H1 (cell line): ENCODE measurements at regions not wholly inside any gene's neighbourhood (a gene's known extent, or its start where the extent isn't known, plus 50 kb on each side); places are given as distances from the start of the nearest gene placed in this dataset.

ENCODE experiments used
- CTCF ChIA-PET: fragments of 300-600 bp; sonication (Branson Sonifier 250); formaldehyde crosslinking; loops from one replicate; lab custom pipeline; 2021; ENCODE audit not compliant: partially characterized antibody; lab: Charles Lee
- POLR2A ChIA-PET: fragments of 300-600 bp; sonication (Branson Sonifier 250); formaldehyde crosslinking; loops from one replicate; lab custom pipeline; 2021; ENCODE audit warnings: inconsistent platforms; ENCODE audit not compliant: partially characterized antibody; lab: Charles Lee
- DNase-seq, 2 experiments: peaks; one replicate each; pipeline versions ENCODE4 v3.0.0 to v3.0.0-alpha.2; 2010 to 2022; ENCODE audit warnings: low spot score in 2 of 2, low read depth in 1 of 2, mixed read lengths in 1 of 2
- FAIRE-seq: peaks from 2 replicates; lab custom pipeline; 2011; peaks lifted over from hg19 to GRCh38; lab: Jason Lieb, UNC
- H2AFZ ChIP-seq: 2 replicates; pipeline ENCODE4 v1.8.1; 2012; ENCODE audit warnings: low read length, inconsistent platforms
- H2AK5ac ChIP-seq: 2 replicates; pipeline ENCODE4 v1.6.1; 2013; ENCODE audit warnings: low read depth, low read length
- H2BK120ac ChIP-seq: replicated peaks from 2 replicates; pipeline ENCODE3; 2013; ENCODE audit warnings: low read depth, low read length, inconsistent platforms
- H2BK12ac ChIP-seq: 2 replicates; pipeline ENCODE4 v1.6.1; 2013; ENCODE audit warnings: low read depth, low read length
- H2BK15ac ChIP-seq: 2 replicates; pipeline ENCODE4 v1.6.1; 2013; ENCODE audit warnings: low read length
- H2BK20ac ChIP-seq: 2 replicates; pipeline ENCODE4 v1.6.1; 2013; ENCODE audit warnings: low read length
- H2BK5ac ChIP-seq: 2 replicates; pipeline ENCODE4 v1.6.1; 2013; ENCODE audit warnings: low read depth, low read length
- H3K14ac ChIP-seq: 2 replicates; pipeline ENCODE4 v1.6.1; 2013; ENCODE audit warnings: inconsistent platforms; ENCODE audit not compliant: insufficient read length
- H3K18ac ChIP-seq: 2 replicates; pipeline ENCODE4 v1.6.1; 2013; ENCODE audit warnings: low read length; ENCODE audit errors: extremely low read depth
- H3K23ac ChIP-seq: 2 replicates; pipeline ENCODE4 v1.6.1; 2013; ENCODE audit warnings: inconsistent platforms; ENCODE audit not compliant: insufficient read length
- H3K23me2 ChIP-seq: 2 replicates; pipeline ENCODE4 v1.6.1; 2013; ENCODE audit warnings: low read depth, low read length
- H3K27ac ChIP-seq: 2 replicates; pipeline ENCODE4 v1.6.1; 2011; ENCODE audit warnings: low read depth, low read length, inconsistent platforms
- H3K27me3 ChIP-seq, 4 experiments: replicated peaks in 1 of 4; 1 replicate in 1 of 4; 2 replicates in 3 of 4; pipeline versions ENCODE4 v1.6.1 to v1.8.1; 2011 to 2013; ENCODE audit warnings: low read length in 3 of 4, mild to moderate bottlenecking in 3 of 4, inconsistent platforms in 2 of 4, mixed read lengths in 2 of 4, moderate library complexity in 1 of 4; ENCODE audit not compliant: control insufficient read depth in 3 of 4, insufficient read depth in 3 of 4; ENCODE audit errors: extremely low read depth in 1 of 4
- H3K36me3 ChIP-seq, 4 experiments: 2 replicates each; pipeline versions ENCODE4 v1.6.1 to v1.8.1; 2011 to 2013; ENCODE audit warnings: mild to moderate bottlenecking in 4 of 4, low read length in 3 of 4, moderate library complexity in 2 of 4, control low read depth in 1 of 4, inconsistent platforms in 1 of 4; ENCODE audit not compliant: insufficient read depth in 4 of 4, control insufficient read depth in 2 of 4
- H3K4ac ChIP-seq: replicated peaks from 2 replicates; pipeline ENCODE3; 2013; ENCODE audit warnings: low read length, low read depth, mixed read lengths, inconsistent platforms; ENCODE audit not compliant: insufficient read length
- H3K4me1 ChIP-seq, 4 experiments: replicated peaks in 1 of 4; 1 replicate in 1 of 4; 2 replicates in 3 of 4; pipeline versions ENCODE4 v1.6.1 to v1.8.1; 2011 to 2013; ENCODE audit warnings: low read length in 3 of 4, inconsistent platforms in 2 of 4, mixed read lengths in 1 of 4; ENCODE audit not compliant: insufficient read depth in 4 of 4, control insufficient read depth in 3 of 4
- H3K4me2 ChIP-seq, 2 experiments: 2 replicates each; pipeline versions ENCODE4 v1.6.1 to v1.8.1; 2011 to 2013; ENCODE audit warnings: low read depth in 2 of 2, low read length in 2 of 2, control low read depth in 1 of 2, inconsistent platforms in 1 of 2, mild to moderate bottlenecking in 1 of 2; ENCODE audit not compliant: insufficient read depth in 1 of 2
- H3K4me3 ChIP-seq, 4 experiments: fragments of 200-600, 300-600 bp in 1 of 4; sonication (generic), shearing (Covaris generic), sonication (Bioruptor Twin) in 1 of 4; 2 replicates each; pipeline versions ENCODE4 v1.5.1 to v1.8.1; 2011 to 2016; ENCODE audit warnings: low read length in 4 of 4, low read depth in 3 of 4, control low read depth in 2 of 4, inconsistent platforms in 2 of 4, mild to moderate bottlenecking in 2 of 4, mixed read lengths in 1 of 4, moderate library complexity in 1 of 4; ENCODE audit not compliant: insufficient read depth in 2 of 4; ENCODE audit errors: extremely low read depth in 1 of 4
- H3K56ac ChIP-seq: replicated peaks from 2 replicates; pipeline ENCODE3; 2013; ENCODE audit warnings: low read depth, mild to moderate bottlenecking, mixed read lengths, low read length, inconsistent platforms; ENCODE audit not compliant: insufficient read length
- H3K79me1 ChIP-seq: 2 replicates; pipeline ENCODE4 v1.6.1; 2013; ENCODE audit warnings: low read depth, low read length, control low read depth
- H3K79me2 ChIP-seq, 2 experiments: 2 replicates each; pipeline versions ENCODE4 v1.6.1 to v1.8.1; 2012 to 2013; ENCODE audit warnings: low read length in 2 of 2, mild to moderate bottlenecking in 2 of 2, inconsistent platforms in 1 of 2; ENCODE audit not compliant: insufficient read depth in 2 of 2, control insufficient read depth in 1 of 2
- H3K9ac ChIP-seq, 4 experiments: replicated peaks in 1 of 4; 1 replicate in 1 of 4; 2 replicates in 3 of 4; pipeline versions ENCODE4 v1.6.1 to v1.8.1; 2011 to 2013; ENCODE audit warnings: low read depth in 3 of 4, low read length in 3 of 4, control low read depth in 2 of 4, mild to moderate bottlenecking in 2 of 4, moderate library complexity in 2 of 4, inconsistent platforms in 1 of 4; ENCODE audit errors: extremely low read depth in 1 of 4
- H3K9me3 ChIP-seq, 2 experiments: 2 replicates each; pipeline versions ENCODE4 v1.6.1 to v1.8.1; 2012 to 2013; ENCODE audit warnings: mild to moderate bottlenecking in 2 of 2, moderate library complexity in 2 of 2, control low read depth in 1 of 2, inconsistent platforms in 1 of 2, low read depth in 1 of 2, low read length in 1 of 2, mixed read lengths in 1 of 2; ENCODE audit not compliant: insufficient read depth in 2 of 2
- H4K20me1 ChIP-seq, 2 experiments: replicated peaks in 1 of 2; 2 replicates each; pipeline versions ENCODE3 to v1.8.1; 2011 to 2013; ENCODE audit warnings: inconsistent platforms in 2 of 2, low read length in 2 of 2, mild to moderate bottlenecking in 1 of 2; ENCODE audit not compliant: insufficient read depth in 2 of 2, control insufficient read depth in 1 of 2
- H4K5ac ChIP-seq: 2 replicates; pipeline ENCODE4 v1.6.1; 2013; ENCODE audit warnings: low read length, low read depth, mixed read lengths, inconsistent platforms; ENCODE audit not compliant: insufficient read length
- H4K8ac ChIP-seq: 2 replicates; pipeline ENCODE4 v1.8.0; 2013; ENCODE audit warnings: mild to moderate bottlenecking, moderate library complexity, low read length, inconsistent platforms; ENCODE audit not compliant: insufficient read depth; ENCODE audit errors: extremely low read depth
- H4K91ac ChIP-seq: replicated peaks from 2 replicates; pipeline ENCODE3; 2013; ENCODE audit warnings: low read length, mixed read lengths, inconsistent platforms; ENCODE audit not compliant: insufficient read length
- BACH1 ChIP-seq: IDR thresholded peaks from 2 replicates; pipeline ENCODE4 v1.6.1; 2012; ENCODE audit warnings: low read length, improper control_type of control experiment
- CTBP2 ChIP-seq: IDR thresholded peaks from 2 replicates; pipeline ENCODE4 v1.7.0; 2011; ENCODE audit warnings: borderline replicate concordance, mild to moderate bottlenecking, moderate library complexity, mixed read lengths, low read length; ENCODE audit not compliant: insufficient read depth, insufficient read length
- FOSL1 ChIP-seq: IDR thresholded peaks from 2 replicates; pipeline ENCODE4 v1.6.1; 2011; ENCODE audit warnings: mild to moderate bottlenecking, low read depth, low read length, moderate library complexity; ENCODE audit not compliant: insufficient read depth
- RAD21 ChIP-seq, 2 experiments: IDR thresholded peaks in 1 of 2; conservative IDR thresholded peaks in 1 of 2; 2 replicates each; pipeline ENCODE4 v1.6.1; 2011; ENCODE audit warnings: low read depth in 2 of 2, low read length in 2 of 2, improper control_type of control experiment in 1 of 2, inconsistent platforms in 1 of 2, mild to moderate bottlenecking in 1 of 2, moderate library complexity in 1 of 2
- SRF ChIP-seq: IDR thresholded peaks from 2 replicates; pipeline ENCODE4 v1.6.1; 2011; ENCODE audit warnings: mild to moderate bottlenecking, low read depth, low read length, moderate library complexity
- SUZ12 ChIP-seq: fragments of 200-600 bp; sonication (generic); IDR thresholded peaks from 2 replicates; pipeline ENCODE4 v1.6.1; 2012; ENCODE audit warnings: mild to moderate bottlenecking, inconsistent platforms, low read length, moderate library complexity, mixed read lengths
- WGBS, 2 experiments: shearing (Covaris generic) in 1 of 2; methylation state at CpG; one replicate each; pipeline versions ENCODE4 v1.1.6 to v1.1.7; 2013 to 2015; ENCODE audit warnings: low lambda C conversion rate in 2 of 2, mixed read lengths in 2 of 2, inconsistent platforms in 1 of 2, low coverage in 1 of 2, missing lambda C conversion rate in 1 of 2; ENCODE audit not compliant: insufficient replicate concordance in 2 of 2, insufficient coverage in 1 of 2, insufficient read length in 1 of 2; ENCODE audit errors: extremely low coverage in 1 of 2, missing lambda C conversion rate in 1 of 2; 5-methylcytosine and 5-hydroxymethylcytosine counted together
- TF ChIP-seq, protein P1 (sequence below), 3 experiments: IDR thresholded peaks; 1 replicate in 2 of 3; 2 replicates in 1 of 3; pipeline versions ENCODE4 v1.5.1 to v1.6.1; 2011; ENCODE audit warnings: low read length in 3 of 3, mild to moderate bottlenecking in 3 of 3, inconsistent platforms in 2 of 3, low read depth in 1 of 3, moderate library complexity in 1 of 3; ENCODE audit not compliant: insufficient read depth in 1 of 3; ENCODE audit errors: control extremely low read depth in 1 of 3
- TF ChIP-seq, protein P2 (sequence below): IDR thresholded peaks from 2 replicates; pipeline ENCODE4 v1.6.1; 2012; ENCODE audit warnings: inconsistent platforms

DNA sequence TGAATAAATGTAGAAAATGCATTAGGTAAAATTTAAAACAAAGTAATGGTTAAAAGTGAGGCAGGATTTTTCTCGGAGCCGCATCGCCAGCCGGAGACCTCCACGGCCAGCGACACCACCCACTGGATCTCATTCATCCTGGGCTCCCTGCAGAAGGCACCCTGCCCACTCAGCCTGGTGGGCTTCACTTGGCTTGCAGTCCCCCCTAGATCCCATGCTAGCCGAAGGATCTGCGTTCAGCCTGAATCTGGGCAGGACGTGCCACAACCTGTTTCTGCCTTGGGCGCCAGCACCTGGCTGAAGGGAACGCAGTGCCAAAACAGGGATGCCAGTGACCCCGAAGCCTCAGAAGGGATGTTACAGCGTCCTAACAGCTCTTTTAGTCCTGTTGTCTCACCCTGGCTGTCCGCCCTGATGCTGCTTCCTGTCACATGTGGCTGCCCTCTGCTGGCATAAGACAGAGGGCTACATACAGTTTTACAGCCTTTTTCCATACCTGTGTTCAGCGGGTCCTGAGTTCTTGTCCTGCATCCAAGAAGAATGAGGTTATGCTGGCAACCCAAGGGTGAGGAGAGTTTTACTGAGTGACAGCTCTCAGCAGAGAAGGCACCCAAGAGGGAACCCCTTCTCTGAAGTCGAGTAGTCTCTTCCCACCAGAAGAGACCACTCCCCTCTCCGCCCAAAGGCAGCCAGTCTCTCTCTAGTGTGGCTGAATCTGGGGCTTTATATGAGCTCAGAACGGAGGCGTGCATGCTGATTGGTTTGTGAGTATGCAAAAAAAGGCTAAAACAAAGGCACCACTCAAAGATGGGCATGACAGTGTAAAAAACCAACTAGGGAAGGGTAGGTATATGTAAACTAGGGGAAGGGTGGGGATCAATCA, 173.1 kb upstream of the GYPC start:
- H3K4me2 ChIP-seq, result no peak overlapping the region; a peak in 1 of 4 replicates
- H3K23ac ChIP-seq, result no peak overlapping the region
- H2BK20ac ChIP-seq, result no peak overlapping the region
- H3K23me2 ChIP-seq, result no peaks in the 10 kb centered on the region
- H3K18ac ChIP-seq, result no peak overlapping the region
- H4K20me1 ChIP-seq, result no peaks in the 10 kb centered on the region
- no peak overlapping the region for H3K14ac ChIP-seq
- POLR2A ChIA-PET, result no interaction called here
- H3K4me1 ChIP-seq, result no peaks in the 10 kb centered on the region; a peak in 2 of 7 replicates
- no peak overlapping the region for H3K4ac ChIP-seq
- H2BK120ac ChIP-seq, result no peak overlapping the region
- H3K79me2 ChIP-seq, result no peaks in the 10 kb centered on the region
- DNase-seq (peak; percentile 5 to 48), FAIRE-seq (peak; percentile 60)
- H4K8ac ChIP-seq, result no peak overlapping the region
- H3K36me3 ChIP-seq, result no peaks in the 10 kb centered on the region
- H3K9ac ChIP-seq, result no peak overlapping the region
- WGBS, 2 experiments, result 81% methylated on average over 18 of the region's 19 CpGs; no CpG with 5 or more reads in 1 of the 2 experiments
- no peak overlapping the region for H2BK5ac ChIP-seq
- no peaks in the 10 kb centered on the region for H3K79me1 ChIP-seq
- H2BK12ac ChIP-seq, result no peak overlapping the region
- H3K27ac ChIP-seq, result no peak overlapping the region
- no peaks in the 10 kb centered on the region for H3K27me3 ChIP-seq
- H2BK15ac ChIP-seq, result no peak overlapping the region; the same call in 1 of the 2 replicates
- H4K5ac ChIP-seq, result no peak overlapping the region
- no peak overlapping the region for H2AK5ac ChIP-seq
- H3K9me3 ChIP-seq, result peaks cover 9 to 10% of the 10 kb centered on the region in 2 experiments; a peak in 3 of 4 replicates
- H3K56ac ChIP-seq, result no peak overlapping the region
- H3K4me3 ChIP-seq, result no peak overlapping the region
- peak overlapping the region; percentile 97 for H2AFZ ChIP-seq
- CTCF ChIA-PET, result interaction anchor here (0.5 to 3.3 kb wide), 14 partner anchors 9 to 737 kb away, joined by 3 to 15 read pairs (median 4); no protein-coding TSS in a partner anchor
- H4K91ac ChIP-seq, result no peak overlapping the region
- TF ChIP-seq SRF (no peak), RAD21 (IDR thresholded peaks at IDR 0.05 in 1 of 2, conservative IDR thresholded peaks at IDR 0.05 in 1 of 2; ENCODE audit: low read depth in 2 of 2, low read length in 2 of 2) (peak; percentile 66 to 70), CTBP2 (no peak), BACH1 (no peak), SUZ12 (no peak), FOSL1 (no peak)
- TF ChIP-seq, protein P1, sequence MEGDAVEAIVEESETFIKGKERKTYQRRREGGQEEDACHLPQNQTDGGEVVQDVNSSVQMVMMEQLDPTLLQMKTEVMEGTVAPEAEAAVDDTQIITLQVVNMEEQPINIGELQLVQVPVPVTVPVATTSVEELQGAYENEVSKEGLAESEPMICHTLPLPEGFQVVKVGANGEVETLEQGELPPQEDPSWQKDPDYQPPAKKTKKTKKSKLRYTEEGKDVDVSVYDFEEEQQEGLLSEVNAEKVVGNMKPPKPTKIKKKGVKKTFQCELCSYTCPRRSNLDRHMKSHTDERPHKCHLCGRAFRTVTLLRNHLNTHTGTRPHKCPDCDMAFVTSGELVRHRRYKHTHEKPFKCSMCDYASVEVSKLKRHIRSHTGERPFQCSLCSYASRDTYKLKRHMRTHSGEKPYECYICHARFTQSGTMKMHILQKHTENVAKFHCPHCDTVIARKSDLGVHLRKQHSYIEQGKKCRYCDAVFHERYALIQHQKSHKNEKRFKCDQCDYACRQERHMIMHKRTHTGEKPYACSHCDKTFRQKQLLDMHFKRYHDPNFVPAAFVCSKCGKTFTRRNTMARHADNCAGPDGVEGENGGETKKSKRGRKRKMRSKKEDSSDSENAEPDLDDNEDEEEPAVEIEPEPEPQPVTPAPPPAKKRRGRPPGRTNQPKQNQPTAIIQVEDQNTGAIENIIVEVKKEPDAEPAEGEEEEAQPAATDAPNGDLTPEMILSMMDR (IDR thresholded peaks at IDR 0.05; ENCODE audit: control extremely low read depth in 1 of 3, insufficient read depth in 1 of 3, low read depth in 1 of 3, low read length in 3 of 3), result peak; percentile 63 to 76 (median 66)
- TF ChIP-seq, protein P2, sequence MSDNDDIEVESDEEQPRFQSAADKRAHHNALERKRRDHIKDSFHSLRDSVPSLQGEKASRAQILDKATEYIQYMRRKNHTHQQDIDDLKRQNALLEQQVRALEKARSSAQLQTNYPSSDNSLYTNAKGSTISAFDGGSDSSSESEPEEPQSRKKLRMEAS, result 0 out of 2 replicates have a peak, but pooled peaks have one; percentile 41
